NB4 (cell line): ENCODE measurements at regions not wholly inside any gene's neighbourhood (a gene's known extent, or its start where the extent isn't known, plus 50 kb on each side); places are given as distances from the start of the nearest gene placed in this dataset.

Experiments used
- POLR2A ChIP-seq: IDR thresholded peaks from 2 replicates; pipeline ENCODE4 v1.6.1; 2011; ENCODE audit warnings: mild to moderate bottlenecking; ENCODE audit not compliant: insufficient read length; ENCODE audit errors: extremely low read depth
- TF ChIP-seq, protein P1 (sequence below): IDR thresholded peaks from one replicate; pipeline ENCODE4 v1.5.1; 2012; ENCODE audit warnings: low read depth, low read length

DNA sequence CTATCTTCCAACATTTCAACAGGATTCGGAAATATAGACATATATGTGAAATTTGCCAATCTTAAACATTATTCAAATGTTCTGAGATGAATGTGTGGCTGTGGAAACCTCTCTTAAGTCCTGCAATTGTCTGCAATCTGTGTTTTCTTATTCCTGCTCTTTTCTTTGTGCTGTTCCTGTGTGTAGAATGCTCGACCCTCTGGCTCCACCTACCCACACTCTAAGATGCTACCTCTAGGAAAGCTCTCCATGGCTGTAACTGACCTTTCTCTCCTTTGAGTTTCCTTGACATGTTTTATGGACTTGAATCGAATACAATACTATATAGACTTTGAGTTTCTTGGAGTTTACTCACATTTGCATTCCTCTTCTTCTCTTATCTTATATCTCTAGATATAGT, 120.6 kb upstream of the ASTN2 start:
- TF ChIP-seq, protein P1, sequence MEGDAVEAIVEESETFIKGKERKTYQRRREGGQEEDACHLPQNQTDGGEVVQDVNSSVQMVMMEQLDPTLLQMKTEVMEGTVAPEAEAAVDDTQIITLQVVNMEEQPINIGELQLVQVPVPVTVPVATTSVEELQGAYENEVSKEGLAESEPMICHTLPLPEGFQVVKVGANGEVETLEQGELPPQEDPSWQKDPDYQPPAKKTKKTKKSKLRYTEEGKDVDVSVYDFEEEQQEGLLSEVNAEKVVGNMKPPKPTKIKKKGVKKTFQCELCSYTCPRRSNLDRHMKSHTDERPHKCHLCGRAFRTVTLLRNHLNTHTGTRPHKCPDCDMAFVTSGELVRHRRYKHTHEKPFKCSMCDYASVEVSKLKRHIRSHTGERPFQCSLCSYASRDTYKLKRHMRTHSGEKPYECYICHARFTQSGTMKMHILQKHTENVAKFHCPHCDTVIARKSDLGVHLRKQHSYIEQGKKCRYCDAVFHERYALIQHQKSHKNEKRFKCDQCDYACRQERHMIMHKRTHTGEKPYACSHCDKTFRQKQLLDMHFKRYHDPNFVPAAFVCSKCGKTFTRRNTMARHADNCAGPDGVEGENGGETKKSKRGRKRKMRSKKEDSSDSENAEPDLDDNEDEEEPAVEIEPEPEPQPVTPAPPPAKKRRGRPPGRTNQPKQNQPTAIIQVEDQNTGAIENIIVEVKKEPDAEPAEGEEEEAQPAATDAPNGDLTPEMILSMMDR, result no peak
- no peak for TF ChIP-seq POLR2A
